ENCODE measurements at regions not wholly inside any gene's neighbourhood (a gene's known extent, or its start where the extent isn't known, plus 50 kb on each side); places are given as distances from the start of the nearest gene placed in this dataset.

DNA sequence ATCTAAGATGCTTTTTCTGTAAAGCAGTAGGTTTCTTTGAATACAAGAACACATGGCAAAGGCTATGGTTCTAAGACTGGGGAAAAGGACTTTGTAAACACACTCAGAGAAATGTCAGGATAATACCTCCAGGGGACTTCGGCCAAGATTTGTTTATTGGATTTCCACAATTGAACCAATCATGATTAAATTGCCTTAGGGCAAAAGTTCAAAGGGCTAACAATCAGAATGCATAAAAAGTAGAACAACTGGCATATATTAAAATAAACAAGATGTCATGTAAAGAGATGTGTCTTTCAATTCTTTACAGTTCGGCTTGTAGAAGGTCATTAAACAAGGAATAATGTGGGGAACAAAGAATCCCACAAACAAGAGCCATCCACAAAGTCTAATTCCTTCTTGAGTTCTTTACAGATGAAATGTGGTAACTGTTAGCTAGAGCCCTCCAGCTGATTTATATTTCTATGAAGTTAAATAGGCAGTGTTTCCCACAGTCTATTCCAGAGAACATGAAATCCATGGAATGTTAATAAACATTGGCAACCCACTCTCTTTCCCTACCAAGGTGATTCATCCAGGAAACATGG, 565.5 kb downstream of the ZNF608 start:
- TF ChIP-seq, protein P1, sequence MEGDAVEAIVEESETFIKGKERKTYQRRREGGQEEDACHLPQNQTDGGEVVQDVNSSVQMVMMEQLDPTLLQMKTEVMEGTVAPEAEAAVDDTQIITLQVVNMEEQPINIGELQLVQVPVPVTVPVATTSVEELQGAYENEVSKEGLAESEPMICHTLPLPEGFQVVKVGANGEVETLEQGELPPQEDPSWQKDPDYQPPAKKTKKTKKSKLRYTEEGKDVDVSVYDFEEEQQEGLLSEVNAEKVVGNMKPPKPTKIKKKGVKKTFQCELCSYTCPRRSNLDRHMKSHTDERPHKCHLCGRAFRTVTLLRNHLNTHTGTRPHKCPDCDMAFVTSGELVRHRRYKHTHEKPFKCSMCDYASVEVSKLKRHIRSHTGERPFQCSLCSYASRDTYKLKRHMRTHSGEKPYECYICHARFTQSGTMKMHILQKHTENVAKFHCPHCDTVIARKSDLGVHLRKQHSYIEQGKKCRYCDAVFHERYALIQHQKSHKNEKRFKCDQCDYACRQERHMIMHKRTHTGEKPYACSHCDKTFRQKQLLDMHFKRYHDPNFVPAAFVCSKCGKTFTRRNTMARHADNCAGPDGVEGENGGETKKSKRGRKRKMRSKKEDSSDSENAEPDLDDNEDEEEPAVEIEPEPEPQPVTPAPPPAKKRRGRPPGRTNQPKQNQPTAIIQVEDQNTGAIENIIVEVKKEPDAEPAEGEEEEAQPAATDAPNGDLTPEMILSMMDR (conservative IDR thresholded peaks at IDR 0.05; ENCODE audit: control insufficient read depth, insufficient read depth, low read depth, low read length): no peak
- no peak for DNase-seq (ENCODE audit: low read depth)
- H3K4me3 ChIP-seq (ENCODE audit: control insufficient read depth, low read depth, low read length): no peak overlapping the region

DNA sequence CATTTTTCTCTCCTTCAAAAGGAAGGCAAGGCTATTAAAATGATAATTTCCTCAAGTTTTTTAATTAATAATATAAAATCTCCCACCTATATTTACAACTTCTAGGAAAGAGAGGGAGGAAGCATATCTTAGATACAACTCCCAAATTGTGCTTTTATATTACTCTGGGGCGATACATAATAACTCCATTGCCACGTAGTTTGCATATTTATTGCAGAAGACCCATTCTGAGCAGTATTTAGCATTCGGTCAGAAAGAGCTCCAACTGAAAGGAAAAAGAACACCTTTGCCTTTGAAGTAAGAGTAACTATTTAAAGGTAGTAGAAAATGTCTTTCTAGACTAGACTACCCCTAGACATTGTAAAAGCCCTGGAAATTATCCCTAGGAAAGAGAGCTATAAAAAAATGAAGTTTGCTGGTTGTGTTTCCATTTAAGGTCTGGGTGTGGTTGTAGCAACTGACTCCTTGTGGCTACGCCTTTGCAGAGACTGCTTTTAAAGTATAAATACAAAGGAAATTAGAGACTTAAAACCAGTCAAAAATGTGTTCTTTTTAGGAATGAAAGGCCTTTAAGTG, 566.1 kb downstream of the ZNF608 start:
- no peak for DNase-seq (ENCODE audit: low read depth)
- TF ChIP-seq, protein P1 (conservative IDR thresholded peaks at IDR 0.05; ENCODE audit: control insufficient read depth, insufficient read depth, low read depth, low read length): no peak
- H3K4me3 ChIP-seq (ENCODE audit: control insufficient read depth, low read depth, low read length): no peak overlapping the region

DNA sequence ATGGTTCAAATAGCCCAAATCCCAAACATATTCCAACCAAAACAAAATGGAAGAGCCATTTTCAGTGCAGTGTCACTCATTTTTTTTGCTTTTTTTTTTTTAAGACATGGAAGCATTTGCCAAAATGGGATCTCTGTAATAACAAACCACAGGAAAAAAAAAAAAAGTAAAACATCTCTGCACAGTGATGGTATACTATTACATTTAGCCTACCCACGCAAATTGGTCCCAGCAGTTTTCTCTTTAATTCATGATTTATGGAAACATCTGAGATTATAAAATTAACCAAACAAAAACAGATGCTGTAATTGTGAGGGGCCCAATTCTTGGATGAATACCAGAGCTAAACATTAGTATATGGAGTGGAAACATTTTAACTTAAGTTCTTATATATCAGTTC, 566.6 kb downstream of the ZNF608 start:
- TF ChIP-seq, protein P1 (conservative IDR thresholded peaks at IDR 0.05; ENCODE audit: control insufficient read depth, insufficient read depth, low read depth, low read length): no peak
- no peak overlapping the region for H3K4me3 ChIP-seq (ENCODE audit: control insufficient read depth, low read depth, low read length)
- no peak for DNase-seq (ENCODE audit: low read depth)

DNA sequence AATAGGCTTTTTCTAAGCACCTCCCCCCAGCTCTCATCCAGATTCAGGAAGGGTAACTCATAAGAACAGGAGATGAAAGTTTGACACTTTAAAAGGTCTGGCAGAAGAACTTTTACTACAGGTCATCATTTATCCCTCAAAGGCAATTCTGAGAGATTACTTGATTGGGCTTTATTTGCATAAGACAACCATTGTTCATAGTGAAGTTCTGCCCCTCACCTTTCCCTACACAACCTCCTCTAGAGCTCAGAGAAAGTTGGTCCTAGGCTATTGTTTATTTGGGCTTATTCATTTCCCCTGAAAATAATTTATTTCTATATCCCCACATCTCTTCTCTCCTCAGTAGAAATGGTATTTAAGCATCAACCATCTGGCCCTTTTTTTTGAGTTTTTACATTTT, 568.4 kb downstream of the ZNF608 start:
- H3K4me3 ChIP-seq (ENCODE audit: control insufficient read depth, low read depth, low read length): no peak overlapping the region
- TF ChIP-seq, protein P1 (conservative IDR thresholded peaks at IDR 0.05; ENCODE audit: control insufficient read depth, insufficient read depth, low read depth, low read length): no peak
- no peak for DNase-seq (ENCODE audit: low read depth)

DNA sequence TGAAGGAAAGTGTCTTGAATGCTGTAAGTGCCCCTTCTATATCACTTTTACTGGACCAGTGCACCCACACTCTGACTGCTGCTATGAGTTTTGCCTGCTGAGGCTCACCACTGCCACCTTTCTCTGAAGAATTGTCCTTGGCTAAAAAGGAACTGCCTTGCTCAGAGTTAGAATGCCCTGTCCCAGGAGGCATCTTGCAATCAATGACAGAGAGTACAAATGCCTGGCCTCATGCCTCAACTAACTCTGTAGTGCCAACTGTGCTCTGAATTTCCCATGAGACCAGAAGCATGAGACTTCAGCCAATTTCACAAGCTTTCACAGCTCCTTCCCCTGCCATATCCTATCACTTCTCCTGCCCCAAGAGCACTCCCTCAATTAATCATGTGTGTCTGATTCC, 569.7 kb downstream of the ZNF608 start:
- TF ChIP-seq, protein P1 (conservative IDR thresholded peaks at IDR 0.05; ENCODE audit: control insufficient read depth, insufficient read depth, low read depth, low read length): peak; percentile 14
- DNase-seq (ENCODE audit: low read depth): peak; percentile 27

DNA sequence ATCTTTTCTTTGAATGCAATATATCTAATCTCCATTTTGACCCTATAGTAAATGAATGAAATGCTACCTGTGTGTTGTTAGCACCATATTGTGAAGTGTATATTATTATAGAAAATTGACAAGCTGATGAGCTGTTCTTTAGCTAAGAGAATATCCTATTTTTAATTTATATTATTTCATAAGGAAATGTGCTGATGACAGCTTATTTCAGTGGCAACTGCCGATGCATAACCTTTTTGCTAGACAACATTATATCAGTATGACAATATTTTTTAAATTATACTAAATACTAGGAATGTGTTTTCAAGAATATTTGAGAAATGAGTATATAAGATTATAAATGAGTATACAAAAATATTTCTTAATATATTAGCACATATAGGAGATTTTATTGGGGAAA, 573.1 kb downstream of the ZNF608 start:
- DNase-seq (ENCODE audit: low read depth): no peak
- TF ChIP-seq, protein P1 (conservative IDR thresholded peaks at IDR 0.05; ENCODE audit: control insufficient read depth, insufficient read depth, low read depth, low read length): no peak
- no peak overlapping the region for H3K4me3 ChIP-seq (ENCODE audit: control insufficient read depth, low read depth, low read length)

More for the DNA sequence above, 569.7 kb downstream of the ZNF608 start:
- no peak overlapping the region for H3K4me3 ChIP-seq (ENCODE audit: control insufficient read depth, low read depth, low read length)

All from fibroblast of mammary gland (primary cell).